ENCODE measurements at regions not wholly inside any gene's neighbourhood (a gene's known extent, or its start where the extent isn't known, plus 50 kb on each side); places are given as distances from the start of the nearest gene placed in this dataset.

DNA sequence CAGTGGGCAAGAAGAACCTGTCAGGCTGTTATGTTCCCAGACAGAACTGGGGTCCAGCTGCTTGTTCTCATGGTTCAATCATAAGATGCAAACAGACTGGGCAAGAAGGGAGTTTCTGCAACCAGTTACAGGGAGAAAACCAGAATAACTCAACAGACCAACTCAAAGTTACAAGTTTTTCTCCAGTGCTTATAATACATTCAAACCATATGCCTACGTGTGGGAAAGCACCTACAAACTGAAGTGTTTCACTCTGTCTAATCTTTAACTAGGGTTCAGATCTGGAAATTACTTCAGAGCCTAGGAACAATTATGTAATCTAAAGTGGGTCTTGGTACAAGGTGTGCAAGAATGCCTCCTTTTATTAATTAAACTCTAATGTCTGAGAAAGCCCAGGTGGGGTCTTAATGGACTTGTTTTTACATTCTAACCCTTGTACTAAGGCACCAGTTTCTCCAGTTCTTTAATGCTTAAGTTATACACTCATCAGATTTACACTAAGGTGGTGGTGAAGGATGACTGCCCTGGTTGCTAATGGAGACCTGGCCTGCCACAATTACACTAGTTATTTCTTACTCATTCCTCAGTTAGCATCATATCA is 951.9 kb downstream of the TSN start:
- no peaks in the 10 kb centered on the region for H3K79me2 ChIP-seq (ENCODE audit: control insufficient read depth in 1 of 2, insufficient read depth in 2 of 2, low read length in 2 of 2)

More for the DNA sequence above, 951.9 kb downstream of the TSN start:
- Histone ChIP-seq H2BK5ac (ENCODE audit: low read depth, low read length) (no peak overlapping the region), H3K27me3 (replicated peaks in 1 of 4; ENCODE audit: control insufficient read depth in 3 of 4, extremely low read depth in 1 of 4, insufficient read depth in 3 of 4, low read length in 3 of 4) (no peaks in the 10 kb centered on the region), H2BK20ac (ENCODE audit: low read length) (no peak overlapping the region), H3K9me3 (ENCODE audit: insufficient read depth in 2 of 2, low read depth in 1 of 2, low read length in 1 of 2) (0 out of 4 replicates have a peak, but pooled peaks cover 0 to 2% of the 10 kb centered on the region in 2 experiments), H3K4me1 (replicated peaks in 1 of 4; ENCODE audit: control insufficient read depth in 3 of 4, insufficient read depth in 4 of 4, low read length in 3 of 4) (no peaks in the 10 kb centered on the region), H3K4me2 (ENCODE audit: insufficient read depth in 1 of 2, low read depth in 2 of 2, low read length in 2 of 2) (no peak overlapping the region), H2BK15ac (ENCODE audit: low read length) (no peak overlapping the region), H3K9ac (replicated peaks in 1 of 4; ENCODE audit: extremely low read depth in 1 of 4, low read depth in 3 of 4, low read length in 3 of 4) (no peak overlapping the region), H3K18ac (ENCODE audit: extremely low read depth, low read length) (no peak overlapping the region), H4K8ac (ENCODE audit: extremely low read depth, insufficient read depth, low read length) (no peak overlapping the region), H2BK120ac (replicated peaks; ENCODE audit: low read depth, low read length) (no peak overlapping the region), H3K23ac (ENCODE audit: insufficient read length) (no peak overlapping the region), H3K79me1 (ENCODE audit: low read depth, low read length) (no peaks in the 10 kb centered on the region), H2AK5ac (ENCODE audit: low read depth, low read length) (no peak overlapping the region), H4K91ac (replicated peaks; ENCODE audit: insufficient read length, low read length) (no peak overlapping the region), H3K36me3 (ENCODE audit: control insufficient read depth in 2 of 4, insufficient read depth in 4 of 4, low read length in 3 of 4) (no peaks in the 10 kb centered on the region; a peak in 1 of 8 replicates), H4K5ac (ENCODE audit: insufficient read length, low read depth, low read length) (no peak overlapping the region), H2AFZ (ENCODE audit: low read length) (no peak overlapping the region), H3K27ac (ENCODE audit: low read depth, low read length) (no peak overlapping the region), H3K56ac (replicated peaks; ENCODE audit: insufficient read length, low read depth, low read length) (no peak overlapping the region), H3K4me3 (ENCODE audit: extremely low read depth in 1 of 4, insufficient read depth in 2 of 4, low read depth in 3 of 4, low read length in 4 of 4) (no peak overlapping the region), H2BK12ac (ENCODE audit: low read depth, low read length) (no peak overlapping the region), H4K20me1 (replicated peaks in 1 of 2; ENCODE audit: control insufficient read depth in 1 of 2, insufficient read depth in 2 of 2, low read length in 2 of 2) (no peaks in the 10 kb centered on the region), H3K14ac (ENCODE audit: insufficient read length) (no peak overlapping the region), H3K23me2 (ENCODE audit: low read depth, low read length) (no peaks in the 10 kb centered on the region), H3K4ac (replicated peaks; ENCODE audit: insufficient read length, low read depth, low read length) (no peak overlapping the region)
- no peak for TF ChIP-seq BACH1 (IDR thresholded peaks at IDR 0.05; ENCODE audit: low read length)
- TF ChIP-seq RBBP5 (IDR thresholded peaks at IDR 0.05; ENCODE audit: borderline replicate concordance, low read depth, low read length): no peak
- TF ChIP-seq SUZ12 (IDR thresholded peaks at IDR 0.05; ENCODE audit: low read length): no peak
- ChIA-PET POLR2A (ENCODE audit: partially characterized antibody) (no interaction called here), CTCF (ENCODE audit: partially characterized antibody) (no interaction called here)
- FAIRE-seq: no peak
- WGBS, 2 experiments (ENCODE audit: extremely low coverage in 1 of 2, insufficient coverage in 1 of 2, insufficient read length in 1 of 2, insufficient replicate concordance in 2 of 2, low coverage in 1 of 2, low lambda C conversion rate in 2 of 2, missing lambda C conversion rate in 1 of 2): 95% methylated on average over 1 of the region's 1 CpG; no CpG with 5 or more reads in 1 of the 2 experiments
- no peak for DNase-seq (ENCODE audit: low read depth in 1 of 2, low spot score in 2 of 2)
